Suprapubic skin (tissue), 4 donors: ENCODE measurements at regions not wholly inside any gene's neighbourhood (a gene's known extent, or its start where the extent isn't known, plus 50 kb on each side); places are given as distances from the start of the nearest gene placed in this dataset.

ENCODE experiments used
- DNase-seq, 2 donors: peaks; one replicate each; pipeline ENCODE4 v3.0.0-alpha.2; 2019; ENCODE audit warnings: low spot score in 2 of 2
- H3K27ac ChIP-seq: fragments of 200-600 bp; sonication (generic); one replicate; pipeline ENCODE4 v1.5.1; 2019
- H3K27me3 ChIP-seq: fragments of 200-600 bp; sonication (generic); one replicate; pipeline ENCODE4 v1.5.1; 2019
- H3K36me3 ChIP-seq: fragments of 200-600 bp; sonication (generic); one replicate; pipeline ENCODE4 v1.5.1; 2019
- H3K4me1 ChIP-seq: fragments of 200-600 bp; sonication (generic); one replicate; pipeline ENCODE4 v1.5.1; 2019
- H3K4me3 ChIP-seq: fragments of 200-600 bp; sonication (generic); one replicate; pipeline ENCODE4 v1.5.1; 2019; ENCODE audit warnings: mild to moderate bottlenecking
- H3K9me3 ChIP-seq: fragments of 200-600 bp; sonication (generic); one replicate; pipeline ENCODE4 v1.5.1; 2019
- CTCF ChIP-seq, 2 donors: fragments of 200-600 bp in 1 of 2; fragments of 450-650 bp in 1 of 2; sonication (generic) in 1 of 2; IDR thresholded peaks; one replicate each; pipeline ENCODE4 v1.5.1; 2016 to 2019; ENCODE audit warnings: antibody characterized with exemption in 2 of 2, mild to moderate bottlenecking in 1 of 2, moderate library complexity in 1 of 2
- EP300 ChIP-seq: sonication (generic); formaldehyde crosslinking; IDR thresholded peaks from one replicate; pipeline ENCODE4 v1.6.1; 2017; ENCODE audit warnings: antibody characterized with exemption
- POLR2A ChIP-seq, 2 donors: fragments of 450-650 bp; IDR thresholded peaks; one replicate each; pipeline ENCODE4 v1.6.1; 2017; ENCODE audit warnings: antibody characterized with exemption in 2 of 2, mild to moderate bottlenecking in 2 of 2, moderate library complexity in 2 of 2
- POLR2AphosphoS5 ChIP-seq, 3 donors: sonication (generic); formaldehyde crosslinking; IDR thresholded peaks; one replicate each; pipeline ENCODE4 v1.6.1; 2017; ENCODE audit warnings: antibody characterized with exemption in 3 of 3
- WGBS: methylation state at CpG from one replicate; pipeline ENCODE4 v1.1.5; 2018; 5-methylcytosine and 5-hydroxymethylcytosine counted together

GRCh38 chr6:85322446-85323105 is 127.3 kb upstream of the NT5E start:
- Histone ChIP-seq H3K27me3 (no peaks in the 10 kb centered on the region), H3K4me1 (no peaks in the 10 kb centered on the region), H3K36me3 (no peaks in the 10 kb centered on the region), H3K9me3 (no peaks in the 10 kb centered on the region), H3K4me3 (no peak overlapping the region), H3K27ac (no peak overlapping the region)
- 39% methylated on average over 2 of the region's 2 CpGs for WGBS
- DNase-seq, result no peak
- TF ChIP-seq POLR2A (IDR thresholded peaks at IDR 0.05) (no peak), EP300 (no peak), CTCF (IDR thresholded peaks at IDR 0.05) (no peak), POLR2AphosphoS5 (IDR thresholded peaks at IDR 0.05) (no peak)

- WGBS, result 95% methylated on average over 2 of the region's 2 CpGs
- no peaks in the 10 kb centered on the region for H3K27me3 ChIP-seq
- H3K9me3 ChIP-seq, result no peaks in the 10 kb centered on the region
- H3K27ac ChIP-seq, result no peak overlapping the region
- no peak overlapping the region for H3K4me3 ChIP-seq
- no peaks in the 10 kb centered on the region for H3K4me1 ChIP-seq
- no peak for DNase-seq
- no peak for TF ChIP-seq POLR2A (IDR thresholded peaks at IDR 0.05)
- no peaks in the 10 kb centered on the region for H3K36me3 ChIP-seq
These were observed 128.0 kb upstream of the NT5E start for GRCh38 chr6:85321906-85322305.

DNA sequence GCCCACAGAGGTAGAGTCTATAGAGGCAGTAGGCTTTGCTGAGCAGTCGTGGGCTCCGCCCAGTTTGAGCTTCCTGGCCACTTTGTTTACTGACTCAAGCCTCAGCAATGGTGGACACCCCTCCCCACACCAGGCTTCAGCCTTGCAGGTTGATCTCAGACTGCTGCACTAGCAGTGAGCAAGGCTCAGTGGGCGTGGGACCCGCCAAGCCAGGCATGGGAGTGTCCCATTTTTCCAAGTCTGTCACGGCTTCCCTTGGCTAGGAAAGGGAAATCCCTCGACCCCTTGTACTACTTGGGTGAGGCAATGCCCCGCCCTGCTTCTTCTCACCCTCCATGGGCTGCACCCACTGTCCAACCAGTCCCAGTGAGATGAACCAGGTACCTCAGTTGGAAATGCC is 135.3 kb upstream of the NT5E start:
- H3K4me1 ChIP-seq, result no peaks in the 10 kb centered on the region
- H3K9me3 ChIP-seq, result no peaks in the 10 kb centered on the region
- no peaks in the 10 kb centered on the region for H3K36me3 ChIP-seq
- H3K27me3 ChIP-seq, result no peaks in the 10 kb centered on the region
- no peak for DNase-seq
- 54% methylated on average over 6 of the region's 7 CpGs for WGBS
- H3K4me3 ChIP-seq, result no peak overlapping the region
- H3K27ac ChIP-seq, result no peak overlapping the region
- TF ChIP-seq EP300 (no peak), POLR2AphosphoS5 (IDR thresholded peaks at IDR 0.05) (no peak), POLR2A (IDR thresholded peaks at IDR 0.05) (no peak), CTCF (IDR thresholded peaks at IDR 0.05) (no peak)

- 52% methylated on average over 3 of the region's 3 CpGs for WGBS
- Histone ChIP-seq H3K27me3 (no peaks in the 10 kb centered on the region), H3K27ac (no peak overlapping the region), H3K4me3 (no peak overlapping the region), H3K36me3 (no peaks in the 10 kb centered on the region), H3K4me1 (no peaks in the 10 kb centered on the region), H3K9me3 (no peaks in the 10 kb centered on the region)
- DNase-seq, result no peak
- TF ChIP-seq POLR2A (IDR thresholded peaks at IDR 0.05), result no peak
- TF ChIP-seq POLR2AphosphoS5 (IDR thresholded peaks at IDR 0.05), result no peak
These were observed 149.3 kb upstream of the NT5E start for GRCh38 chr6:85300581-85300980.

DNA sequence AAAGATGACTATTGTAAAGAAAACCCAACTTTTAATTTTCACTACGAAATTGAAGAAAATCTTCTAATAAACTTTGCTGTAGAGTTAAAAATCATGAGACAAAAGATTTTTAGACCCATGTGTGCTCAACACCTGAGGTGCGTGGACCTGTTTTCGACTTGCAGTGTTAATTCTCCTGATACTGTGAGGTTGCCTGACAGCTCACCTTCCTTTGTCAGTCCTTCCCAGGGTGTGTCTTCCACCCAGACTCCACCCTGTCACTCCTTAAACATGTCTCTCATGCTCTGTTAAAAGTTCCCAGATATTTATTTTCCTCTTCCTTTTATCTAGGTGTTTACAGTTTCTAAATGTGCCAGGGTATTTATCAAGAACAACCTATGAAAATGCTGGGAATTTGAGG is 151.3 kb upstream of the NT5E start:
- no peak for TF ChIP-seq POLR2A (IDR thresholded peaks at IDR 0.05)
- no peak for TF ChIP-seq CTCF (IDR thresholded peaks at IDR 0.05)
- TF ChIP-seq POLR2AphosphoS5 (IDR thresholded peaks at IDR 0.05), result no peak
- no peak for TF ChIP-seq EP300
- no peak overlapping the region for H3K4me3 ChIP-seq
- H3K36me3 ChIP-seq, result no peaks in the 10 kb centered on the region
- no peaks in the 10 kb centered on the region for H3K9me3 ChIP-seq
- no peaks in the 10 kb centered on the region for H3K27me3 ChIP-seq
- H3K27ac ChIP-seq, result no peak overlapping the region
- H3K4me1 ChIP-seq, result no peaks in the 10 kb centered on the region
- WGBS, result 63% methylated on average over 3 of the region's 3 CpGs
- no peak for DNase-seq

DNA sequence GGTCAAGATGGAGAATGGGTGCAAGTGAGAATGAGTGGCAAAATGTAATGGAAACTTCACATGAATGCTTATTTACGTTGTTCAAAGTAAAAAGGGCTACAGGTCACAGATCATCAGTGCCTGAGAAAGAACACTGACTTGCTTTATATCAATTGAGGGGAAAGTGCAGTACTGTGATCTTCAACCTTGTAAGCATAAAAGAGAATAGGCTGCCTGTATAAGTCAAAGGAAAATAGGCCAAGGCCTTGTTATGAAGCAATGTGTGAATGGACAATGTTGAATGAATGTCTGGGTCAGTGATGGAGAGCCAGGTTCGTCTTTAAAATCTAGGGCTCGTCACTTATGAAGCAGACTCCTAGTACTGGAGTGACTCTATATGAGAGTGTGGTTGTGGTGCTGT is 158.6 kb upstream of the NT5E start:
- Histone ChIP-seq H3K27ac (no peak overlapping the region), H3K36me3 (no peaks in the 10 kb centered on the region), H3K9me3 (no peaks in the 10 kb centered on the region), H3K4me3 (no peak overlapping the region), H3K27me3 (no peaks in the 10 kb centered on the region), H3K4me1 (no peaks in the 10 kb centered on the region)
- no peak for TF ChIP-seq POLR2AphosphoS5 (IDR thresholded peaks at IDR 0.05)
- no peak for TF ChIP-seq POLR2A (IDR thresholded peaks at IDR 0.05)
- TF ChIP-seq CTCF (IDR thresholded peaks at IDR 0.05), result no peak
- TF ChIP-seq EP300, result no peak
- WGBS, result 87% methylated on average over 3 of the region's 3 CpGs
- no peak for DNase-seq
